T-helper 1 cell treated with Interleukin-12 subunit alpha and Interleukin-12 subunit beta and Interleukin-4 antibody, amounts not matched to agents 30 ng/mL and 1 ng/mL, for 36 hours (primary cell): ENCODE measurements at regions not wholly inside any gene's neighbourhood (a gene's known extent, or its start where the extent isn't known, plus 50 kb on each side); places are given as distances from the start of the nearest gene placed in this dataset.
"Not testable (repeated sequence)": the region's sequence is repeated elsewhere in the genome, so short reads cannot be mapped to it uniquely, and the experiment has no call there.

Source experiments
- intact Hi-C: fragments of 100-400 bp; cut with micrococcal nuclease; formaldehyde crosslinking; loops from one replicate; pipeline ENCODE4 v1.15.1; 2024

DNA sequence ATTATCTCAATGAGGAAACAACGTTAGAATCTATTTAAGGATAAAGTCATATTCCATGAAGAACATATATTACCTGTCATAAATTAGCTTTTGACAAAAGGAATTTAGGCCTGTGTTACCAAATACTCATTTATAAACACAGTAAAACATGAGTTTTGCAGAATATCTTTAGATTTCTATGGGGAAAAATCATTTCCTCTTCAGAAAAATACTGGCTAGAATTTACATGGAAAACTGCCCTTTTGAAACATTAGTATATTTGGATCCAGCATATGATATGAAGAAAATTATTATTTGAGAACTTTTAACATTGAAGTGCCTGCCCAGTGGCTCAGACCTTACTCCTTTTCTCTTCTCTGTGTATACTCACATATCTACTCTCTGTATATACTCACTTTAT lies 131.4 kb upstream of the NEIL3 start:
- intact Hi-C loops, result no loop called here

GRCh38 chr4:177182166-177182565 lies 127.5 kb upstream of the NEIL3 start:
- intact Hi-C loops, result no loop called here

- intact Hi-C loops, result no loop called here
Observed at GRCh38 chr4:177182728-177183127, 126.9 kb upstream of the NEIL3 start.

- intact Hi-C loops, result no loop called here
Observed at GRCh38 chr4:177185151-177185550, 124.5 kb upstream of the NEIL3 start.

- intact Hi-C loops, result no loop called here
Observed at GRCh38 chr4:177185579-177185978, 124.1 kb upstream of the NEIL3 start.

- intact Hi-C loops, result no loop called here
Observed at GRCh38 chr4:177187371-177187770, 122.3 kb upstream of the NEIL3 start.

- intact Hi-C loops, result no loop called here
Observed at GRCh38 chr4:177190995-177191580, 118.6 kb upstream of the NEIL3 start.

GRCh38 chr4:177191586-177191985 lies 118.1 kb upstream of the NEIL3 start:
- intact Hi-C loops, result no loop called here

DNA sequence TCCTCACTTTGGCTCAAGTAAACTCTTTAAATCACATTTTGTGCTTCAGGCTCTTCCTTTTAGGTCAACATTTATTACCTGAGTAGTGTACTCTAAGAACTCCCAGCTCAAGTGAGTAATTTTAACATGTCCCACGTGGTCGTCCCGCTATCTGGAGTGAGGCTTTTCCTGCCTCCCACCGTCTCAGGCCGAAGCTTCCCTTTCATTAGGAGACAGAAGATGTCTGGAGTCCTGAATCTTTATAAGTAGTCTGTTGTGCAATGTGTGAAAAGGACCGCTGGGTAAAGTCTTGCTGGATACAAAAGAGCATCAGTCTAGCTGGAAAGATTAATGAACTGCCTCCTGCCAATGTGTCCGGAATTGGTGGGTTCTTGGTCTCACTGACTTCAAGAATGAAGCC lies 117.7 kb upstream of the NEIL3 start:
- intact Hi-C loops, result no loop called here

DNA sequence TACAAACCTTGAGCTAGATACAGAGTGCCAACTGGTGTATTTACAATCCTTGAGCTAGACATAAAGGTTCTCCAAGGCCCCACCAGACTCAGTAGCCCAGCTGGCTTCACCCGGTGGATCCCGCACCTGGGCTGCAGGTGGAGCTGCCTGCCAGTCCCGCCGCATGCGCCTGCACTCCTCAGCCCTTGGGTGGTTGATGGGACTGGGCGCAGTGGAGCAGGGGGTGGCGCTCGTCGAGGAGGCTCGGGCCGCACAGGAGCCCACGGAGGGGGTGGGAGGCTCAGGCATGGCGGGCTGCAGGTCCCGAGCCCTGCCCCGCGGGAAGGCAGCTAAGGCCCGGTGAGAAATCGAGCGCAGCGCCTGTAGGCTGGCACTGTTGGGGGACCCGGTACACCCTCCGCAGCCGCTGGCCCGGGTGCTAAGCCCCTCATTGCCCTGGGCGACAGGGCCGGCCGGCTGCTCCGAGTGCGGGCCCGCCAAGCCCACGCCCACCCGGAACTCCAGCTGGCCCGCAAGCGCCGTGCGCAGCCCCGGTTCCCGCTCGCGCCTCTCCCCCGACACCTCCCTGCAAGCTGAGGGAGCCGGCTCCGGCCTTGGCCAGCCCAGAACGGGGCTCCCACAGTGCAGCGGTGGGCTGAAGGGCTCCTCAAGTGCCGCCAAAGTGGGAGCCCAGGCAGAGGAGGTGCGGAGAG lies 116.5 kb upstream of the NEIL3 start:
- intact Hi-C loops, result not testable (repeated sequence)

GRCh38 chr4:177194906-177195305 lies 114.8 kb upstream of the NEIL3 start:
- intact Hi-C loops, result no loop called here

DNA sequence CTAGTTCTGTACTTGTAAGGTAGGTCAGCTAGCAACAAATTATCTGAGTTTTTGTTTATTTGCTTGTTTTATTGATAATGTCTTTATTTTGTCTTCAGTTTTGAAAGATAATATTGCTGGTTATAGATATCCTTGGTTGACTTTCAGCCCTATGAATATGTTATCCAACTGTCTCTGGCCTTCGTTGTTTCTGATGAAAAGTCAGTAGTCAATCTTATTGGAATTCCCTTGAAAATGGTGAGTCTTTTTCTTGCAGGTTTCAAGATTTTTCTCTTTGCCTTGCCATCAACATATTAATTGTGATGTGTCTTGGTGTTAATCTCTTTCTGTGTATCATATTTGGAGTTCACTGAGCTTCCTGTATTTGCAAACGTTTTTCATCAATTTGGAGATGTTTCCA lies 113.1 kb upstream of the NEIL3 start:
- intact Hi-C loops, result no loop called here

DNA sequence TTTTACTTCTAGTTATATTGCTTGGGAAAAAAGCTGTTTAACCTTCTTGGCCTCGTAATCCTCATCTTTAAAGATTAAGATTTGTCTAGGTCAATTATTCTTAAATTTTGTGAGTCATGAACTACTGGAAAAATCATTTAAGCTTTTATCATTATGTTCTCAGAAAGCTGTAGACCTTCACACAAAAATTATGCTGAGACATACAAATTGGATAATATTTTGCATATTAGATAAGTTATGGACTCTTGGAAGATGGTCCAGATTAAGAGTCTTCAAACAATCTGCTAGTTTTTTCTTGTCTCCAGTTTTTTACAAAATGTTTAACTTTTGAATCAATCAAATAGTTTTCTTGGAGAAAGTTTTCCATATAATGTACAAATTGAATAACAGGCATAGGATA lies 108.1 kb upstream of the NEIL3 start:
- intact Hi-C loops, result loop anchor here (5.0 kb wide), 1 partner anchor 109 kb away; no protein-coding TSS in a partner anchor

GRCh38 chr4:177204126-177204525 lies 105.5 kb upstream of the NEIL3 start:
- intact Hi-C loops, result loop anchor here (5.0 kb wide), 1 partner anchor 112 kb away; no protein-coding TSS in a partner anchor

DNA sequence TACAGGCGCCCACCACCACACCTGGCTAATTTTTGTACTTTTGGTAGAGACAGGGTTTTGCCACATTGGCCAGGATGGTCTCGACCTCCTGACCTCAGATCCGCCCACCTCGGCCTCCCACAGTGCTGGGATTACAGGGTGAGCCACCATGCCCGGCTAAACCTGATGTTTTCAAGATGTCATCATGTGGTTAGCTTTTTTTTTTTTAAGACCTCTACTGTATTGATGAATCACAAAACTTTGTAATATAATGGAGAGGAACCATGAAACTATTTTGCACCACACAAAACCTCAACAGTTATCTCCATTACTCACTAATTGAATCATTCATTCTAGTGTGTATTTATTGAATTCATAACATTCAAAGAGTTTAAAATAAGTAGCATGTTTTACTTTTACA lies 94.7 kb upstream of the NEIL3 start:
- intact Hi-C loops, result no loop called here

DNA sequence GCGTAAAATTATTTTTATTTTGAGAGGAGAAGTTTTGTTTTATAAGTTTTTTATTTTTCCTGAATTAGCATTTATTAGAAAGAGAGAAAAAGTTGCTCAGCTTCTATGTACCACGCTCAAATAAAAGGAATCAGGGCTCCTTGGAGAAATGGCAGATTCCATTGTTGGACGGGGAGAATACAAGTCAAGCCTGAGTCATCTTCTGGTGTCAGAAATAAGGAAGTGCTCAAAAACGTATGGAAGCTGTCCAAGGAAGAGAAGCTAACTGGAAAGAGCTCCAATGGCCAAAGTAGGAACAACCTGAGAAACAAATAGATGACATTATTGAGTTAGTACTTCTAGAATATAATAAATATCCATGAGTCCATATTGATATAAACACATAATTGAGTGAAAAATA lies 89.3 kb upstream of the NEIL3 start:
- intact Hi-C loops, result no loop called here

DNA sequence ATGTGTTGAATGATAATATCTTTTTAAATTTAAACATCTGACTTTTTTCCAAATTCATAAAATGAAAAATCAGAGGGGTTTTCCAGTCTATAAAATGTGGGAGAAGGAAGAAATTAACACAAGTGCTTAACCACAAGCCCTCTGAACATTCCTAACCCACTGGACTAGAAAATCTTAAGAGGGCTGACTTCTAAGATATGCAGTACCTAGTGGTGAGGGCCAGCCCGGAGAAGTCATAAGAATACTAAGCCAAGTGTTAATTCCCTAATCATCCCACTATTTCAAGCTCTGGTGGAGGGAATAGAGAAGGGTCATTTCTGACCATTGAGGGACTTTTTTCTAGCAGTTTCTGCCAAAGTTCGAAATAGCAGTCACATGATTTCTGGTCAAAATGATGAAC lies 86.9 kb upstream of the NEIL3 start:
- intact Hi-C loops, result no loop called here

DNA sequence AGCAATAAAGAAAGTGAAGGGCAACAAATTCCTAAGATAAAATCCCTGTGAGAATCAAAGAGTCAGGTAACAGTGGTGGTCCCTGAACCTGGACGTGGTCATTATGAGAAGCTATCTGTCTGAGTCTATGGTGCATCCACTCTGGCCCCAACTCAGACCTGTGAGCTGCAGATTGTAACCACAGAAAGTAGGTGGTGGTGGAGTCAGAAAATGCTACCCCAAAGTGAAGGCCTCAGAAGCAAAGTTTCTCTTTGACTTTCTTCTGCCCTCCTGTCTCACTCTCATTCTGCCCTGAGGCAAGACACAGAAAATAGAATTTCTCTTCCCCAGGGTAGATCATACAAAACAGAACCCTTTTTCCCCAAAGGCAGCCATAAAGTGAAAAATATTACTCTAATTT lies 84.1 kb upstream of the NEIL3 start:
- intact Hi-C loops, result no loop called here

DNA sequence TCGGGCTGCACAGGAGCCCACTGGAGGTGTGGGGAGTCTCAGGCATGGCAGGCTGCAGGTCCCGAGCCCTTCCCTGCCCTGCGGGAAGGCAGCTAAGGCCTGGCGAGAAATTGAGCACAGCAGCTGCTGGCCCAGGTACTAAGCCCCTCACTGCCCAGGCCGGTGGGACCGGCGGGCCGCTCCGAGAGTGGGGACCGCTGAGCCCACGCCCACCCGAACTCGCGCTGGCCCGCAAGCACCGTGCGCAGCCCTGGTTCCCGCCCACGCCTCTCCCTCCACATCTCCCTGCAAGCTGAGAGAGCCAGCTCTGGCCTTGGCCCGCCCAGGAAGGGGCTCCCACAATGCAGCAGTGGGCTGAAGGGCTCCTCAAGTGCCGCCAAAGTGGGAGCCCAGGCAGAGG lies 82.0 kb upstream of the NEIL3 start:
- intact Hi-C loops, result no loop called here

GRCh38 chr4:177228599-177228998 lies 81.1 kb upstream of the NEIL3 start:
- intact Hi-C loops, result no loop called here

DNA sequence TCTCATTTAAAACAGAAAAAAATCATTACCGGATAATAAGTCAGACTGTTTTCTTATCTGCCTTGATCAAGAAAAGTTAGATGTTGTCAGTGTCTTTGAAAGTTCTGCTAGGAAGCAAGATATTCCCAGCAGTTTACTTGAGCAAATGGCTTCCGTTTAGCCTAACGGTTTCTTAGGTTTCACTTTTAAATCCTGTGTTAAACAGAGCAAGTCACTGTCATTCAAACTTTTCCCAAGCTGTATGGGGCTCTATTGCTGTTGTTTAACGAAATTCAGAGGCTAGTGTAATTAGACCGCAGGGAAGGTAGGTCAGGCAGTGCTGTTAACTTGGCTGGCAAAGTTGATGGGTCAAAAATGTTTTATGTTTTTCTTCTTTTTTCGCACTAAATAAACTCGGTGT lies 80.3 kb upstream of the NEIL3 start:
- intact Hi-C loops, result no loop called here

DNA sequence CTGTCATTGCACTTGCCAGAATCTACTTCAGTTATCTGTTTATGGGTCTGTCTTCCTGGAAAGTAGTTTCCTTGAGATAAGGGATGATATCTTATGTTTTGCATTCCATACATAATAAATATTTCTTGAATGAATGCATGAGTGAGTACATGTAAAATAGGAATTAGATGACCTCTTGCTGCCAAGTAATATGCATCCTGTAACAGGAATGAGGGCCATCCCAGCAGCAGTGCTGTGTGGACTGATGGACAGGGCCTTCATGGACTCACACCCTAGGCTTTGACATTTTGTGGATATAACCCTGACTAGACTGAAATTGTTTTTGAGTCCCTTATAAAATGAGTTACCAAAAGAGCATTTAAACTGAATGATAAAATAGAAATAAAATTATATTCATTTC lies 77.2 kb upstream of the NEIL3 start:
- intact Hi-C loops, result no loop called here

DNA sequence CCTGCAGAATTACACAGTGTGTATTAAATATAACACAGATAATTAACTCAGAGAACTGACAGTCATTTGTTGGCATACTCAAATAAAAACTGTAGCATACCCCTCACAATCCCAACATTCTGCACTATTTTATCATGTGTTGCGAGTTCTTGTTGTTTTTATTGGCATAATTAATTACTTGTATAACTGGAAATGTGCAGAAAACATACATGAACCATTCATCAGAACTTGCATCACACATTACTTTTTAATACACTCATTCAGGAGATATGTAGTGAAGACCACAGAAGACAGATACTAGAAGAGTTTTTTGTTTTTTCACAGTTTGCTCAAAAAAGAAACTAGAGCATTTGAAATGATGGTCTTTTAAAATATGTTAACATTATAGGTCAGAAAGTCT lies 74.6 kb upstream of the NEIL3 start:
- intact Hi-C loops, result no loop called here
